ENCODE measurements at regions not wholly inside any gene's neighbourhood (a gene's known extent, or its start where the extent isn't known, plus 50 kb on each side); places are given as distances from the start of the nearest gene placed in this dataset.

DNA sequence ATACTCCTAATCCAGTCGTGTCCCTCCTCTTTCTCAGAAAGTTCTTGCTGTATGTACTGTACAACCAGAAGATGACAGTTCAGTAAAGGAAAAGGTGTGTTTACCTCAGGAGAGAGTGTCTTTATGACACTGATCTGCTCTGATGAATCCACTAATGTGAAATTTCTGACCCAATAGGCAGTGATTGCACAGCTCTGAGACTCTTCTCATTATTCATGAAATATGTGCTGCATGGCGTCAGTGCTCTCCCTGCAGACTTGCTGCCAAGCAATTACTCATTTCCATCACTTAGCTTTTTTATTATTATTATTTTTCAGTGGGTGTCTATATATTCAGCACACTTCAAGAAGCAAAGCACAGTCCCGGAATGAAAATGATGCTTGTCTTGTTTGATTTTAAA lies 389.0 kb downstream of the RASEF start:
- TF ChIP-seq, protein P1, sequence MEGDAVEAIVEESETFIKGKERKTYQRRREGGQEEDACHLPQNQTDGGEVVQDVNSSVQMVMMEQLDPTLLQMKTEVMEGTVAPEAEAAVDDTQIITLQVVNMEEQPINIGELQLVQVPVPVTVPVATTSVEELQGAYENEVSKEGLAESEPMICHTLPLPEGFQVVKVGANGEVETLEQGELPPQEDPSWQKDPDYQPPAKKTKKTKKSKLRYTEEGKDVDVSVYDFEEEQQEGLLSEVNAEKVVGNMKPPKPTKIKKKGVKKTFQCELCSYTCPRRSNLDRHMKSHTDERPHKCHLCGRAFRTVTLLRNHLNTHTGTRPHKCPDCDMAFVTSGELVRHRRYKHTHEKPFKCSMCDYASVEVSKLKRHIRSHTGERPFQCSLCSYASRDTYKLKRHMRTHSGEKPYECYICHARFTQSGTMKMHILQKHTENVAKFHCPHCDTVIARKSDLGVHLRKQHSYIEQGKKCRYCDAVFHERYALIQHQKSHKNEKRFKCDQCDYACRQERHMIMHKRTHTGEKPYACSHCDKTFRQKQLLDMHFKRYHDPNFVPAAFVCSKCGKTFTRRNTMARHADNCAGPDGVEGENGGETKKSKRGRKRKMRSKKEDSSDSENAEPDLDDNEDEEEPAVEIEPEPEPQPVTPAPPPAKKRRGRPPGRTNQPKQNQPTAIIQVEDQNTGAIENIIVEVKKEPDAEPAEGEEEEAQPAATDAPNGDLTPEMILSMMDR (IDR thresholded peaks at IDR 0.05; ENCODE audit: insufficient read depth, low read length, missing control alignments) = no peak
- DNase-seq (ENCODE audit: low read depth, low spot score) = no peak
- ChIA-PET POLR2A (no interaction called here), CTCF (no interaction called here)
- H3K4me3 ChIP-seq (ENCODE audit: low read depth, low read length) = no peak overlapping the region

DNA sequence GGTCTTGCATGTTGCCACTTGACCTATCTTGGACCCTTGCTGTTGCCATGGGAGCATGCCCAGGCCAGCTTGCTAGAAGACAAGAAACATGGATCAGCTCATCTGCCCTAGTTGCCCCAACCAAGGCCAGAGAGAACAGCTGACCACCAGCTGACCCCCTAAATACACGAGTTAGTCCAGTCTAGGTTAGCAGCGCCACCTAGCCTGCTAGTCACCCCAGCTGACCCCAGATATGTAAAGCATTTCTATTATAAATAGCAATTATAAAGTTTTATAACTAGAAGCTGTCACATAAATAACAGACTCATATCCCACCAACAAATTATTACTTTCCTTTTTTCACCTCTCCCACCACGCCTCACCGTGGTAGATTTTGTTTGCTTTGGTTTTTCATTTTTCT lies 387.8 kb downstream of the RASEF start:
- POLR2A ChIA-PET = no interaction called here
- DNase-seq (ENCODE audit: low read depth, low spot score) = no peak
- CTCF ChIA-PET = no interaction called here
- TF ChIP-seq, protein P1 (IDR thresholded peaks at IDR 0.05; ENCODE audit: insufficient read depth, low read length, missing control alignments) = no peak
- no peak overlapping the region for H3K4me3 ChIP-seq (ENCODE audit: low read depth, low read length)

DNA sequence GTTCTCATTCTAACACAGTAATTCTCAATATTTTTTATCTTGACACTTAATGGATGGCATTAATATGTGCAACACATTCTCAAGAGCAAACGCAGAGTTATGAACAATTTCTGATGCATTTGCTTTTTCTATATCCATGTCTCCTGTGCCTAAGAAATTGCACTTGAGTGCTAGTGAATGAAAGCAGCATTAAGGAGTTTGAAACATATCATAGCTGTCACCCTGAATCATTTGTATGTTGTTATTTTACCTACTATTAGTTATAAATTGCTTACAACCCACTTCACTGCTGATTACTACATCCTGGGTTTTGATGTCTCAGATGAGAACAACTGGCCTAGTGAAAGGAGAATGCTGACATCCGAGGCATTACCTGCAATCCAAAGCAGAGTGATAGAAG lies 387.3 kb downstream of the RASEF start:
- H3K4me3 ChIP-seq (ENCODE audit: low read depth, low read length) = no peak overlapping the region
- no peak for DNase-seq (ENCODE audit: low read depth, low spot score)
- ChIA-PET CTCF (no interaction called here), POLR2A (no interaction called here)
- TF ChIP-seq, protein P1 (IDR thresholded peaks at IDR 0.05; ENCODE audit: insufficient read depth, low read length, missing control alignments) = no peak

- CTCF ChIA-PET = no interaction called here
- TF ChIP-seq, protein P1 (IDR thresholded peaks at IDR 0.05; ENCODE audit: insufficient read depth, low read length, missing control alignments) = no peak
- H3K4me3 ChIP-seq (ENCODE audit: low read depth, low read length) = no peak overlapping the region
- no peak for DNase-seq (ENCODE audit: low read depth, low spot score)
- POLR2A ChIA-PET = no interaction called here
Measured at GRCh38 chr9:82677086-82677485, 385.9 kb downstream of the RASEF start.

GRCh38 chr9:82679472-82679871 lies 383.5 kb downstream of the RASEF start:
- POLR2A ChIA-PET = no interaction called here
- TF ChIP-seq, protein P1 (IDR thresholded peaks at IDR 0.05; ENCODE audit: insufficient read depth, low read length, missing control alignments) = no peak
- CTCF ChIA-PET = no interaction called here
- H3K4me3 ChIP-seq (ENCODE audit: low read depth, low read length) = no peak overlapping the region
- DNase-seq (ENCODE audit: low read depth, low spot score) = no peak

DNA sequence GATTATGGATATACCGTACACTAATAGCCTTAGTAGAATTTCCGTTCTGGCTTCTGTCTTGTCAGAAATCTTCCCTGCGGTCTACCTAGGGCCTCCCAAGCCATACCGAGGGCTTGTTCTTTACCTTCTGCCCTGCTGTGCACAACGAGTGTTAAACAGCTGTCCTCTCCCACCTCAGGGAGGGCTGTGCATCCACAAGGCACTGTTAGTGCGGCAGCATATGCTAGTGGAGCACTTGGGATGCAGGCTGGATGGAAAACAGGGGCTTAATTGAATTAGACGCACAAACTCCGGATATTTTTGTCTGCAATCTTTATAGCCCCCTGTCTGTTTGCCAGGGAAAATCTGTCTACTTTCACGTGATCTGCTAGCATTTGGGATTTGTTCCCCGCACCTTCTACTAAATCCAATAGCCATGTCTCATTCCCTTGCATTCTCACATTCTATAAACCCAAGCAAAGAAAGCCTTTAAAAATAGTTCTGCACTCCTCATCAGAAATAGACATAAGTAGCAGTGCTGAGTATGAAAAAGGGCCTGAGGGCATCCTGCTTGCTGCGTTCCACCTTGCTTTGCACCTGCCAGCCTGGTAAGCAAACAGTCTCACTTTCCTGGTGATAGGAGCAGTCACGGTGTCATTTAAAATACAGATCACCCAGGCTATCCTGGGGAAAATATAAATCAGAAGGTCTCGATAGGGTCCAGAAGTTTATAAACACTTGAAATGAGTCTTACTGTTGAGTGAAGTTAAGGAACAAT lies 382.6 kb downstream of the RASEF start:
- no peak overlapping the region for H3K4me3 ChIP-seq (ENCODE audit: low read depth, low read length)
- POLR2A ChIA-PET = no interaction called here
- CTCF ChIA-PET = no interaction called here
- TF ChIP-seq, protein P1 (IDR thresholded peaks at IDR 0.05; ENCODE audit: insufficient read depth, low read length, missing control alignments) = no peak
- no peak for DNase-seq (ENCODE audit: low read depth, low spot score)
